CD4-positive, alpha-beta memory T cell (primary cell): ENCODE measurements at regions not wholly inside any gene's neighbourhood (a gene's known extent, or its start where the extent isn't known, plus 50 kb on each side); places are given as distances from the start of the nearest gene placed in this dataset.

ENCODE experiments used
- CTCF ChIA-PET: fragments of 350-600 bp; sonication (Branson Sonifier 250); formaldehyde crosslinking; loops from one replicate; lab custom pipeline; 2021; ENCODE audit warnings: inconsistent platforms; ENCODE audit not compliant: partially characterized antibody; lab: Charles Lee
- POLR2A ChIA-PET: fragments of 350-600 bp; sonication (Branson Sonifier 250); formaldehyde crosslinking; loops from one replicate; lab custom pipeline; 2021; ENCODE audit not compliant: partially characterized antibody; lab: Charles Lee
- DNase-seq, 5 donors: peaks; one replicate each; pipeline versions ENCODE4 v3.0.0 to v3.0.0-alpha.2; 2020 to 2022; ENCODE audit warnings: mixed read lengths in 1 of 5
- H3K27ac ChIP-seq: one replicate; pipeline ENCODE4 v1.7.0; 2013; ENCODE audit warnings: low read depth, low read length
- H3K27me3 ChIP-seq: 2 replicates; pipeline ENCODE4 v1.7.0; 2013; ENCODE audit warnings: mild to moderate bottlenecking, low read length, moderate library complexity; ENCODE audit not compliant: insufficient read depth
- H3K36me3 ChIP-seq: 2 replicates; pipeline ENCODE4 v1.7.0; 2013; ENCODE audit warnings: mild to moderate bottlenecking, low read length, moderate library complexity; ENCODE audit not compliant: insufficient read depth
- H3K4me1 ChIP-seq: 2 replicates; pipeline ENCODE4 v1.7.0; 2013; ENCODE audit warnings: mild to moderate bottlenecking, low read length, moderate library complexity; ENCODE audit not compliant: insufficient read depth
- H3K4me3 ChIP-seq, 2 donors: one replicate each; pipeline ENCODE4 v1.7.0; 2013; ENCODE audit warnings: low read length in 2 of 2, mild to moderate bottlenecking in 1 of 2
- H3K9me3 ChIP-seq, 2 donors: one replicate each; pipeline ENCODE4 v1.7.0; 2013; ENCODE audit warnings: low read length in 2 of 2, control low read depth in 1 of 2; ENCODE audit not compliant: control insufficient read depth in 1 of 2
- H3K27ac Mint-ChIP-seq, 7 donors: one replicate each; pipeline ENCODE4 v1.8.0; 2020 to 2021; ENCODE audit warnings: mixed read lengths in 7 of 7, mild to moderate bottlenecking in 6 of 7, inconsistent platforms in 3 of 7, moderate library complexity in 3 of 7
- H3K27me3 Mint-ChIP-seq, 2 donors: one replicate each; pipeline ENCODE4 v1.8.0; 2020 to 2021; ENCODE audit warnings: mixed read lengths in 2 of 2
- H3K36me3 Mint-ChIP-seq, 2 donors: one replicate each; pipeline ENCODE4 v1.8.0; 2020 to 2021; ENCODE audit warnings: mixed read lengths in 2 of 2, inconsistent platforms in 1 of 2, mild to moderate bottlenecking in 1 of 2
- H3K4me1 Mint-ChIP-seq, 4 donors: one replicate each; pipeline ENCODE4 v1.8.0; 2020 to 2021; ENCODE audit warnings: mixed read lengths in 4 of 4, mild to moderate bottlenecking in 1 of 4
- H3K4me3 Mint-ChIP-seq, 8 donors: one replicate each; pipeline ENCODE4 v1.8.0; 2020 to 2021; ENCODE audit warnings: mixed read lengths in 8 of 8, mild to moderate bottlenecking in 7 of 8, moderate library complexity in 6 of 8, inconsistent platforms in 3 of 8
- H3K9me3 Mint-ChIP-seq, 8 donors: one replicate each; pipeline ENCODE4 v1.8.0; 2020 to 2021; ENCODE audit warnings: mixed read lengths in 8 of 8, mild to moderate bottlenecking in 5 of 8, inconsistent platforms in 3 of 8, moderate library complexity in 1 of 8
- intact Hi-C: fragments of 100-400 bp; cut with micrococcal nuclease; formaldehyde crosslinking; loops from one replicate; pipeline ENCODE4 v1.15.1; 2023

DNA sequence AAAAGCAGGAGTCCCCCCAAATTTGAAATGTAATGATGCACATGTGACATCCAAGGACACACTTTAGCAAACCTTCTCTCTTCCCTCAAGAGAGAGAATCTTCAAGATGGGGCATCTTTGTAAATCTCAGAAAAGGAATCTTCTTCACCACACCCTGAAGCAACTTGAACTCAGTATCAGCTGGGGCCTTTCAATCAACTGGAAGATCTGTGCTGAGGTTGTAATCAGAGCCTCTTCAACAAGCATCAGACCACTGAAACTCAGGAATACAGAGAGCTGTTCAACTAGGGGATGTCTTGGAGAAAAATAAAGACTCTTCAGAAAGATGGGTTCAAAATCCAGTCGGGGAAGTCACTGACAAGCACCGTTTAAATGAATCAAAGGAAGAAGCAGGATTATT lies 92.5 kb upstream of the CAMK1G start:
- Mint-ChIP-seq H3K27me3 (peaks cover 9 to 10% of the 10 kb centered on the region in 2 donors), H3K9me3 (peaks cover 0 to 11% (median 7%) of the 10 kb centered on the region in 8 donors), H3K4me1 (no peaks in the 10 kb centered on the region), H3K4me3 (no peak overlapping the region), H3K27ac (no peak overlapping the region), H3K36me3 (no peaks in the 10 kb centered on the region)
- Histone ChIP-seq H3K36me3 (no peaks in the 10 kb centered on the region), H3K27me3 (no peaks in the 10 kb centered on the region), H3K9me3 (no peaks in the 10 kb centered on the region), H3K27ac (no peak overlapping the region), H3K4me3 (no peak overlapping the region), H3K4me1 (no peaks in the 10 kb centered on the region)
- ChIA-PET CTCF (no interaction called here), POLR2A (no interaction called here)
- intact Hi-C loops = no loop called here
- no peak for DNase-seq

DNA sequence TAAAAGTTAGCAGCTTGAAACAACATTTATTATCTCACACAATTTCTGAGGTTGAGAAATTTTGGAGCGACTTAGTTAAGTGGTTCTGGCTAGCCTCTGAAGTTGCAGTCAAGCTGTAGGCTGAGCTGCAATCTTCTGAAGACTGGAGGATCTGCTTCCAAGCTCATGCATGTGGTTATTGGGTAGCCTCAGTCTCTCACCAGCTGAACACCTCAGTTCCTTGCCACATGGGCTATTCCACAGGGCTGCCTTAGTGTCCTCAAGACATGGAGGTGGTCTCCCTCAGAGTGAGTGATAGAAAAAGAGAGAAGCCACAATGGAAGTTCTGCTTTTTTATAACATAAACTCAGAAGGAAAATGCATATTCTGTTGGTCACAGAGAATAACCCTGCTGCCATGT lies 92.0 kb upstream of the CAMK1G start:
- no peaks in the 10 kb centered on the region for H3K36me3 ChIP-seq
- H3K9me3 Mint-ChIP-seq = peaks cover 0 to 14% (median 9%) of the 10 kb centered on the region in 8 donors
- no peaks in the 10 kb centered on the region for H3K4me1 Mint-ChIP-seq
- H3K27ac ChIP-seq = no peak overlapping the region
- no peak overlapping the region for H3K27ac Mint-ChIP-seq
- POLR2A ChIA-PET = no interaction called here
- peaks cover 10% of the 10 kb centered on the region in 2 donors for H3K27me3 Mint-ChIP-seq
- H3K9me3 ChIP-seq = no peaks in the 10 kb centered on the region
- no peak overlapping the region for H3K4me3 Mint-ChIP-seq
- no peaks in the 10 kb centered on the region for H3K36me3 Mint-ChIP-seq
- no peaks in the 10 kb centered on the region for H3K27me3 ChIP-seq
- H3K4me1 ChIP-seq = no peaks in the 10 kb centered on the region
- intact Hi-C loops = no loop called here
- no peak for DNase-seq
- H3K4me3 ChIP-seq = no peak overlapping the region
- CTCF ChIA-PET = no interaction called here

DNA sequence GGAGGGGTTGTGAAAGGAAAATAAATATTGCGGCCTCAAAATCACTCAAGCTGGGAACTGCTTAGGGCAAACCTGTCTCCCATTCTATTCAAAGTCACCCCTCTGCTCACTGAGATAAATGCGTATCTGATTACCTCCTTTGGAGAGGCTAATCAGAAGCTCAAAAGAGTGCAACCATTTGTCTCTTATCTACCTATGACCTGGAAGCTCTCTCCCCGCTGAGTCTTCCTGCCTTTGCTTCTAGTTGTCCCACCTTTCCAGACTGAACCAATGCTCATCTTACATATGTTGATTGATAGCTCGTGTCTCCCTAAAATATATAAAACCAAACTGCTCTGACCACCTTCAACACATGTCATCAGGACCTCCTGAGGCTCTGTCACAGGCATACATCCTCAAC lies 91.6 kb upstream of the CAMK1G start:
- intact Hi-C loops = no loop called here
- no peaks in the 10 kb centered on the region for H3K9me3 ChIP-seq

DNA sequence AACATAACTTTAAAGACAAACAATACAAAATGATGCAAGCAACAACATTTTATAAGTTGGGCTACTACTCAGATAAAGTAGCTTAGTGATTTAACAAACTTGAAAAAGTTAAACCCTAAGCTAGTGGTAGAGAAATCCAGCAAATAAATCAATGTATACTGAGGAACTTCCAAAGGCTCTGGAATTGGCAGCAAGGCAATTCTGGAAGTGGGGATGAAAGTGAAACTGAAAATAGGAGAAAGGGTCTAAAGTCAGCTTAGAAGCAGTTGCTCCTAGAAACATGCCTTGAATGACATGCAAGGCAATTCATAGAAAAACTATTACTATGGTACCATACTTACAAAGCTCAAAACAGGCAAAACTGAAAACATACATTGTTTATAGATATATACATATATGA lies 90.0 kb upstream of the CAMK1G start:
- Histone ChIP-seq H3K27ac (no peak overlapping the region), H3K4me1 (no peaks in the 10 kb centered on the region), H3K9me3 (no peaks in the 10 kb centered on the region), H3K4me3 (no peak overlapping the region), H3K36me3 (no peaks in the 10 kb centered on the region), H3K27me3 (no peaks in the 10 kb centered on the region)
- peaks cover 11 to 13% of the 10 kb centered on the region in 2 donors for H3K27me3 Mint-ChIP-seq
- ChIA-PET POLR2A (no interaction called here), CTCF (no interaction called here)
- H3K9me3 Mint-ChIP-seq = peaks cover 0 to 30% (median 21%) of the 10 kb centered on the region in 8 donors
- DNase-seq = no peak
- no peak overlapping the region for H3K27ac Mint-ChIP-seq
- intact Hi-C loops = no loop called here
- peaks cover 0 to 3% of the 10 kb centered on the region in 2 donors for H3K36me3 Mint-ChIP-seq
- H3K4me3 Mint-ChIP-seq = no peak overlapping the region
- H3K4me1 Mint-ChIP-seq = no peaks in the 10 kb centered on the region

More for the DNA sequence above, 91.6 kb upstream of the CAMK1G start:
- Histone ChIP-seq H3K27ac (no peak overlapping the region), H3K36me3 (no peaks in the 10 kb centered on the region), H3K4me3 (no peak overlapping the region), H3K27me3 (no peaks in the 10 kb centered on the region), H3K4me1 (no peaks in the 10 kb centered on the region)
- no peak for DNase-seq
- Mint-ChIP-seq H3K27ac (no peak overlapping the region), H3K27me3 (peaks cover 10 to 12% of the 10 kb centered on the region in 2 donors), H3K4me3 (no peak overlapping the region), H3K4me1 (no peaks in the 10 kb centered on the region), H3K9me3 (peaks cover 0 to 18% (median 13%) of the 10 kb centered on the region in 8 donors), H3K36me3 (peaks cover 0 to 2% of the 10 kb centered on the region in 2 donors)
- POLR2A ChIA-PET = no interaction called here
- CTCF ChIA-PET = no interaction called here

DNA sequence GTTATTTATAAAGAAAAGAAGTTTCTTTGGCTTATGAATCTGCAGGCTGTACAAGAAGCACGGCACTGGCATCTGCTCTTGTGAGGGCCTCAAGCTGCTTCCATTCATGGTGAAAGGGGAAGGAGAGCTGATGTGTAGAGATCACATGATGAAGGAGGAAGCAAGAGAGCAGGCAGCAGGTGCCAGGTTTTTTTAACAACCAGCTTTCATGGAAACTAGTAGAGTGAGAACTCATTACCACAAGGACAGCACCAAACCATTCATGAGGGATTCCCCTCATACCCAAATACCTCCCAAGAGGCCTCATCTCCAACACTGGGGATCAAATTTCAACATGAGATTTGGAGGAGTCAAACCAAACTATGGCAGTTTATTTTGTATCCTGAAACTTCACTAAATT lies 85.8 kb upstream of the CAMK1G start:
- Mint-ChIP-seq H3K27me3 (peaks cover 8 to 9% of the 10 kb centered on the region in 2 donors), H3K4me3 (no peak overlapping the region), H3K9me3 (peaks cover 0 to 56% (median 39%) of the 10 kb centered on the region in 8 donors), H3K36me3 (peaks cover 0 to 3% of the 10 kb centered on the region in 2 donors), H3K27ac (no peak overlapping the region), H3K4me1 (no peaks in the 10 kb centered on the region)
- intact Hi-C loops = no loop called here
- no peaks in the 10 kb centered on the region for H3K36me3 ChIP-seq
- no peak overlapping the region for H3K27ac ChIP-seq
- no peaks in the 10 kb centered on the region for H3K27me3 ChIP-seq
- DNase-seq = no peak
- POLR2A ChIA-PET = no interaction called here
- H3K4me3 ChIP-seq = no peak overlapping the region
- H3K9me3 ChIP-seq = peaks cover 0 to 8% of the 10 kb centered on the region in 2 donors
- CTCF ChIA-PET = no interaction called here
- no peaks in the 10 kb centered on the region for H3K4me1 ChIP-seq

GRCh38 chr1:209500993-209501392 lies 82.5 kb upstream of the CAMK1G start:
- no peaks in the 10 kb centered on the region for H3K27me3 ChIP-seq
- H3K27ac ChIP-seq = no peak overlapping the region
- H3K36me3 ChIP-seq = no peaks in the 10 kb centered on the region
- Mint-ChIP-seq H3K27ac (no peak overlapping the region), H3K27me3 (peaks cover 8 to 14% of the 10 kb centered on the region in 2 donors), H3K4me1 (no peaks in the 10 kb centered on the region), H3K9me3 (peaks cover 0 to 45% (median 33%) of the 10 kb centered on the region in 8 donors), H3K4me3 (no peak overlapping the region), H3K36me3 (peaks cover 0 to 3% of the 10 kb centered on the region in 2 donors)
- CTCF ChIA-PET = no interaction called here
- no peak overlapping the region for H3K4me3 ChIP-seq
- DNase-seq = no peak
- H3K9me3 ChIP-seq = peaks cover 0 to 8% of the 10 kb centered on the region in 2 donors
- POLR2A ChIA-PET = no interaction called here
- intact Hi-C loops = no loop called here
- H3K4me1 ChIP-seq = no peaks in the 10 kb centered on the region

DNA sequence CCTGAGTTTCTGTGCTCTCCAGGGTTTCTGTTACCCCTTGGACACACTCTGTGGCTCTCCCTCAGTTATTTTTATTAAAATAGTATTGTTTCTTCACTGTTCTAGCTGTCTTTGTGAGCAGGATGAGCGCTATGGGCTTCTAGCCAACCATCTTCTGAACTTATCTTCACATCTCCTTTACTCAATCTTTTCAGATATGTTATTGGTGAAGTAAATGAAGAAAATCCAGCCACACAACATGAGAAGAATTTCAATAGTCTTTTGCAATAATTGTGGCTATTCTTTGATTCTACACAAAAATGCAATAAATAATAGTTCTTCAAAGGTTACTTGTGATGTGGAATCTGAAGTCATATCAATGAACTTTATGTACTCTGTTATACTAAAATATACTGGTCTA lies 80.3 kb upstream of the CAMK1G start:
- CTCF ChIA-PET = no interaction called here
- Mint-ChIP-seq H3K27ac (no peak overlapping the region), H3K27me3 (peaks cover 12 to 17% of the 10 kb centered on the region in 2 donors), H3K4me1 (no peaks in the 10 kb centered on the region), H3K36me3 (peaks cover 0 to under 1% of the 10 kb centered on the region in 2 donors), H3K4me3 (no peak overlapping the region), H3K9me3 (peaks cover 0 to 29% (median 23%) of the 10 kb centered on the region in 8 donors)
- H3K36me3 ChIP-seq = no peaks in the 10 kb centered on the region
- H3K27me3 ChIP-seq = no peaks in the 10 kb centered on the region
- intact Hi-C loops = no loop called here
- no peak overlapping the region for H3K4me3 ChIP-seq
- H3K27ac ChIP-seq = no peak overlapping the region
- H3K9me3 ChIP-seq = peaks cover 0 to 8% of the 10 kb centered on the region in 2 donors
- H3K4me1 ChIP-seq = no peaks in the 10 kb centered on the region
- POLR2A ChIA-PET = no interaction called here
- no peak for DNase-seq

DNA sequence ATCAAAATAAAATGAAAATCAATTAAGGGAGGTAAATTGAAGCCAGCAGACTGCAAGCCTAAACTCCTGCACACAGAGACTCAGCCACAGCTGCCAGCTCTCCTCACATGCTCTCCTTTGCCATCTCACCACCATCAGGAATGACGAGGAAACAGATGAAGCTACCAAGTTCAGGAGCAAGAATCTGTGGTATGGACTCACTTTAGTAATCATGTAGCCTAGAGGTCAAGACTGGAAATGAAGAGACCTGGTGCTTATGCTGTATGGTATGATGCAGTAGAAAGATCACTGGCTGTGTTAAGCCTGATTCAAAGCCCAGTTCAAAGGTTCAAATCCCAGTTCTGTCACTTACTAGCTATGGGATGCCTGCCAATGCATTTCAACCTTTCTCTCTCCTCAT lies 78.9 kb upstream of the CAMK1G start:
- no peak overlapping the region for H3K4me3 Mint-ChIP-seq
- POLR2A ChIA-PET = no interaction called here
- CTCF ChIA-PET = no interaction called here

More for the DNA sequence above, 78.9 kb upstream of the CAMK1G start:
- intact Hi-C loops = no loop called here
- H3K9me3 Mint-ChIP-seq = peaks cover 0 to 22% (median 16%) of the 10 kb centered on the region in 8 donors
- Histone ChIP-seq H3K27ac (no peak overlapping the region), H3K9me3 (peaks cover 0 to 8% of the 10 kb centered on the region in 2 donors), H3K27me3 (no peaks in the 10 kb centered on the region), H3K4me3 (no peak overlapping the region), H3K4me1 (no peaks in the 10 kb centered on the region), H3K36me3 (no peaks in the 10 kb centered on the region)
- no peak overlapping the region for H3K27ac Mint-ChIP-seq
- H3K4me1 Mint-ChIP-seq = no peaks in the 10 kb centered on the region
- no peaks in the 10 kb centered on the region for H3K36me3 Mint-ChIP-seq
- H3K27me3 Mint-ChIP-seq = peaks cover 12 to 16% of the 10 kb centered on the region in 2 donors
- no peak for DNase-seq
